HUES48 (cell line): ENCODE measurements at regions not wholly inside any gene's neighbourhood (a gene's known extent, or its start where the extent isn't known, plus 50 kb on each side); places are given as distances from the start of the nearest gene placed in this dataset.

Source experiments
- H3K27ac ChIP-seq: one replicate; pipeline ENCODE4 v1.7.0; 2013; ENCODE audit warnings: low read depth, low read length, inconsistent platforms
- H3K27me3 ChIP-seq: 2 replicates; pipeline ENCODE4 v1.6.1; 2013; ENCODE audit warnings: mild to moderate bottlenecking, low read length; ENCODE audit not compliant: control insufficient read depth, insufficient read depth
- H3K36me3 ChIP-seq: 2 replicates; pipeline ENCODE4 v1.6.1; 2013; ENCODE audit warnings: low read length; ENCODE audit not compliant: control insufficient read depth, insufficient read depth
- H3K4me1 ChIP-seq: 2 replicates; pipeline ENCODE4 v1.6.1; 2013; ENCODE audit warnings: mild to moderate bottlenecking, low read length; ENCODE audit not compliant: control insufficient read depth, insufficient read depth
- H3K4me3 ChIP-seq: 2 replicates; pipeline ENCODE4 v1.5.1; 2013; ENCODE audit warnings: mild to moderate bottlenecking, low read depth, low read length
- H3K9ac ChIP-seq: 2 replicates; pipeline ENCODE4 v1.6.1; 2013; ENCODE audit warnings: mild to moderate bottlenecking, low read depth, low read length, moderate library complexity
- H3K9me3 ChIP-seq: 2 replicates; pipeline ENCODE4 v1.6.1; 2013; ENCODE audit warnings: low read length; ENCODE audit not compliant: control insufficient read depth, insufficient read depth

GRCh38 chr10:120667276-120667675 is 183.9 kb upstream of the WDR11 start:
- no peak overlapping the region for H3K9ac ChIP-seq
- no peaks in the 10 kb centered on the region for H3K27me3 ChIP-seq
- no peaks in the 10 kb centered on the region for H3K4me1 ChIP-seq
- H3K27ac ChIP-seq = no peak overlapping the region
- no peak overlapping the region for H3K4me3 ChIP-seq
- no peaks in the 10 kb centered on the region for H3K9me3 ChIP-seq
- no peaks in the 10 kb centered on the region for H3K36me3 ChIP-seq

GRCh38 chr10:120671491-120671890 is 179.7 kb upstream of the WDR11 start:
- H3K27ac ChIP-seq = no peak overlapping the region
- no peaks in the 10 kb centered on the region for H3K27me3 ChIP-seq
- H3K9me3 ChIP-seq = no peaks in the 10 kb centered on the region
- H3K36me3 ChIP-seq = no peaks in the 10 kb centered on the region
- H3K9ac ChIP-seq = no peak overlapping the region
- no peak overlapping the region for H3K4me3 ChIP-seq
- H3K4me1 ChIP-seq = no peaks in the 10 kb centered on the region

GRCh38 chr10:120683454-120683853 is 167.7 kb upstream of the WDR11 start:
- peaks cover 6% of the 10 kb centered on the region for H3K4me1 ChIP-seq
- H3K4me3 ChIP-seq = no peak overlapping the region
- H3K27ac ChIP-seq = no peak overlapping the region
- H3K9me3 ChIP-seq = no peaks in the 10 kb centered on the region
- no peaks in the 10 kb centered on the region for H3K27me3 ChIP-seq
- no peak overlapping the region for H3K9ac ChIP-seq
- no peaks in the 10 kb centered on the region for H3K36me3 ChIP-seq

GRCh38 chr10:120684226-120684625 is 166.9 kb upstream of the WDR11 start:
- Histone ChIP-seq H3K36me3 (no peaks in the 10 kb centered on the region), H3K27me3 (no peaks in the 10 kb centered on the region), H3K9ac (no peak overlapping the region), H3K4me1 (peaks cover 6% of the 10 kb centered on the region), H3K4me3 (no peak overlapping the region), H3K27ac (no peak overlapping the region), H3K9me3 (no peaks in the 10 kb centered on the region)

GRCh38 chr10:120685136-120685535 is 166.0 kb upstream of the WDR11 start:
- H3K36me3 ChIP-seq = no peaks in the 10 kb centered on the region
- no peaks in the 10 kb centered on the region for H3K9me3 ChIP-seq
- no peak overlapping the region for H3K9ac ChIP-seq
- no peak overlapping the region for H3K27ac ChIP-seq
- peaks cover 6% of the 10 kb centered on the region for H3K4me1 ChIP-seq
- no peak overlapping the region for H3K4me3 ChIP-seq
- no peaks in the 10 kb centered on the region for H3K27me3 ChIP-seq

GRCh38 chr10:120688928-120689327 is 162.2 kb upstream of the WDR11 start:
- H3K4me1 ChIP-seq = peaks cover 6% of the 10 kb centered on the region

GRCh38 chr10:120689777-120690529 is 161.2 kb upstream of the WDR11 start:
- Histone ChIP-seq H3K9me3 (no peaks in the 10 kb centered on the region), H3K4me3 (no peak overlapping the region), H3K27ac (no peak overlapping the region), H3K36me3 (no peaks in the 10 kb centered on the region), H3K4me1 (peaks cover 6% of the 10 kb centered on the region), H3K27me3 (no peaks in the 10 kb centered on the region), H3K9ac (no peak overlapping the region)

More at GRCh38 chr10:120688928-120689327, 162.2 kb upstream of the WDR11 start:
- Histone ChIP-seq H3K27me3 (no peaks in the 10 kb centered on the region), H3K9me3 (no peaks in the 10 kb centered on the region), H3K27ac (no peak overlapping the region), H3K36me3 (no peaks in the 10 kb centered on the region), H3K4me3 (no peak overlapping the region), H3K9ac (no peak overlapping the region)

- Histone ChIP-seq H3K27ac (no peak overlapping the region), H3K4me1 (no peaks in the 10 kb centered on the region), H3K9me3 (no peaks in the 10 kb centered on the region), H3K4me3 (no peak overlapping the region), H3K9ac (no peak overlapping the region), H3K36me3 (no peaks in the 10 kb centered on the region), H3K27me3 (no peaks in the 10 kb centered on the region)
These were observed 159.5 kb upstream of the WDR11 start for GRCh38 chr10:120691625-120692024.

GRCh38 chr10:120700426-120700825 is 150.7 kb upstream of the WDR11 start:
- no peak overlapping the region for H3K27ac ChIP-seq
- 0 out of 2 replicates have a peak, but pooled peaks cover 3% of the 10 kb centered on the region for H3K9me3 ChIP-seq
- H3K4me3 ChIP-seq = no peak overlapping the region
- H3K27me3 ChIP-seq = no peaks in the 10 kb centered on the region
- no peak overlapping the region for H3K9ac ChIP-seq
- H3K4me1 ChIP-seq = no peaks in the 10 kb centered on the region
- no peaks in the 10 kb centered on the region for H3K36me3 ChIP-seq

GRCh38 chr10:120701381-120701780 is 149.8 kb upstream of the WDR11 start:
- Histone ChIP-seq H3K27ac (no peak overlapping the region), H3K9ac (no peak overlapping the region), H3K36me3 (no peaks in the 10 kb centered on the region), H3K4me1 (no peaks in the 10 kb centered on the region), H3K4me3 (no peak overlapping the region), H3K9me3 (0 out of 2 replicates have a peak, but pooled peaks cover 3% of the 10 kb centered on the region), H3K27me3 (no peaks in the 10 kb centered on the region)

GRCh38 chr10:120702032-120702431 is 149.1 kb upstream of the WDR11 start:
- no peaks in the 10 kb centered on the region for H3K27me3 ChIP-seq
- H3K9ac ChIP-seq = no peak overlapping the region

More at GRCh38 chr10:120702032-120702431, 149.1 kb upstream of the WDR11 start:
- Histone ChIP-seq H3K36me3 (no peaks in the 10 kb centered on the region), H3K9me3 (no peaks in the 10 kb centered on the region), H3K27ac (no peak overlapping the region), H3K4me3 (no peak overlapping the region), H3K4me1 (no peaks in the 10 kb centered on the region)
